ENCODE measurements at regions not wholly inside any gene's neighbourhood (a gene's known extent, or its start where the extent isn't known, plus 50 kb on each side); places are given as distances from the start of the nearest gene placed in this dataset.

DNA sequence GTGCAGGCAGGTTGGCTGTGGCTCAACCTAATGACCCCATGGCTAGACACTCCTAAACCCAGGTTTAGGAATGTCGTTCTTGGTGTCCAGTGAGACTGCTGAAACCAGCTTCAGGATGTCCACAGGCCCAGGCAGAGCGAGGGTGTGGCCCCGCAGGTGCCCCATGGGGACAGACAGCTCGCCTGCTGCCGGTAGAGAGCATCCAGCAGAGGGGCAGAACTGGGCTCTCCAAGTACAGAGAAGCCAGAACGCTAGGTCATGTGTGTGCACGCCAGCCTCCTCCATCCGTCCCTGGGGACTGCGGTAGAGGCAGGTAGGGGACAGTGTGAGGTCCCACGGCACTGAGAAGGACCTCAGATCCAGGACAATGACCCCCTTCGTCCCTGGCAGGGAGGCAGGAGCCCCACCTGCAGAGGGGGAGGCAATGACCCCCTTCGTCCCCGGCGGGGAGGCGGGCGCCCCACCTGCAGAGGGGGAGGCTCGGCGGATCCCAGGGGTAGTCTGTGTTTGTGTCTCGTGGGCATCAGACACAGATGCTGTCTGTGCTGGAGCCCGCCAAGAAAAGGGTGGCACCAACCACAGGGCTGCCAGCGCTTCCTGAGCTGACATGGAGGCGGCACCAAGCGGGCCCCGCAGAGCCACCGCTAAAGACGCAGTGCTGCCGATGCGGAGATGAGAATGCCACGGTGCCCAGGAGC lies 118.4 kb downstream of the FAM53A start:
- Histone ChIP-seq H3K4me1 (ENCODE audit: control insufficient read depth, insufficient read depth, low read length, poor library complexity, severe bottlenecking) (no peaks in the 10 kb centered on the region), H3K9me3 (ENCODE audit: control insufficient read depth, low read length) (no peaks in the 10 kb centered on the region), H3K36me3 (ENCODE audit: control insufficient read depth, insufficient read depth, low read length) (no peaks in the 10 kb centered on the region), H3K27ac (ENCODE audit: low read depth, low read length, severe bottlenecking) (no peak overlapping the region), H3K4me3 (ENCODE audit: extremely low read depth, insufficient read depth, low read length, poor library complexity, severe bottlenecking) (no peak overlapping the region)
- 87 to 91% methylated on average over 20 to 29 of the region's 29 CpGs for WGBS, 2 experiments (ENCODE audit: insufficient coverage in 2 of 2)

- WGBS, 2 experiments (ENCODE audit: insufficient coverage in 2 of 2) = 82 to 86% methylated on average over 8 to 20 of the region's 21 CpGs
- Histone ChIP-seq H3K36me3 (ENCODE audit: control insufficient read depth, insufficient read depth, low read length) (no peaks in the 10 kb centered on the region), H3K9me3 (ENCODE audit: control insufficient read depth, low read length) (no peaks in the 10 kb centered on the region), H3K27ac (ENCODE audit: low read depth, low read length, severe bottlenecking) (no peak overlapping the region), H3K4me3 (ENCODE audit: extremely low read depth, insufficient read depth, low read length, poor library complexity, severe bottlenecking) (no peak overlapping the region), H3K4me1 (ENCODE audit: control insufficient read depth, insufficient read depth, low read length, poor library complexity, severe bottlenecking) (no peaks in the 10 kb centered on the region)
Measured at GRCh38 chr4:1564535-1565375, 119.4 kb downstream of the FAM53A start.

DNA sequence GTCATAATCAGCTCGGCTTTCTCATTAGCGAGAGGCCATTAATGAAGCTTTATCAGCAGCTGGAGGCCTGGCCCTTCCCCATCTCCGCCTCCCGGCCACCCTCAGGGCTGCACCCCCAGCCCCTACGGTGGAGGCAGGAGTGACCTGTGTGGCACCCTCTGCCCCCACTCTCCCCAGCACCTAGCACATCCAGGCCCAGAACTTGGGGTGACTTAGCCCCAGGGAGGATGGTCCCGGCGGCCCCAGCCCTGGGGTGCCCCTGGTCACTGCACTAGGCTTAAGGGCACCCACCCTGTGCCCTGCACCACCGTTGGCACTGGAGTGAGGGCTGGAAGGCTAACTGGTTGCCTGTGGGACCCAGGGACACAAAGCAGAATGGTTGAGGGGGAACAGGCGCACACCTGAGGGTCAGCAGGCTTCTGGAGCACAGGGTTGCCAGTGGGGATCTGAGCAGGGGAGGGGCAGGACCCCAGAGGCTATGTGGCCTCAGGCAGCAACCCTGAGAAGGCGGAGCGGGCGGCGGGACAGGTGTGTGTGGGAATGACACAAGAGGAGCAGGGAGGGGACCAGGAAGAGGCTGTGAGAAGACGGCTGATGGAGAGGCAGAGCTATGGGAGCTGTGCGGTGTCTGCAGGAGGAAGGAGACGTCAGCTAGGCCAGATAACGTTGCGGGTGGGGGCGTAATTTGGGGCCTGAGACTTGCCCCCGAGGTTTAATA lies 120.2 kb downstream of the FAM53A start:
- 85 to 92% methylated on average over 15 to 20 of the region's 20 CpGs for WGBS, 2 experiments (ENCODE audit: insufficient coverage in 2 of 2)
- Histone ChIP-seq H3K4me3 (ENCODE audit: extremely low read depth, insufficient read depth, low read length, poor library complexity, severe bottlenecking) (no peak overlapping the region), H3K36me3 (ENCODE audit: control insufficient read depth, insufficient read depth, low read length) (no peaks in the 10 kb centered on the region), H3K9me3 (ENCODE audit: control insufficient read depth, low read length) (no peaks in the 10 kb centered on the region), H3K4me1 (ENCODE audit: control insufficient read depth, insufficient read depth, low read length, poor library complexity, severe bottlenecking) (no peaks in the 10 kb centered on the region), H3K27ac (ENCODE audit: low read depth, low read length, severe bottlenecking) (no peak overlapping the region)

- WGBS, 2 experiments (ENCODE audit: insufficient coverage in 2 of 2) = 63 to 67% methylated on average over 5 of the region's 9 CpGs
- Histone ChIP-seq H3K36me3 (ENCODE audit: control insufficient read depth, insufficient read depth, low read length) (no peaks in the 10 kb centered on the region), H3K4me1 (ENCODE audit: control insufficient read depth, insufficient read depth, low read length, poor library complexity, severe bottlenecking) (no peaks in the 10 kb centered on the region)
Measured at GRCh38 chr4:1563241-1563640, 120.9 kb downstream of the FAM53A start.

GRCh38 chr4:1562771-1563170 lies 121.3 kb downstream of the FAM53A start:
- H3K4me3 ChIP-seq (ENCODE audit: extremely low read depth, insufficient read depth, low read length, poor library complexity, severe bottlenecking) = no peak overlapping the region
- no peaks in the 10 kb centered on the region for H3K36me3 ChIP-seq (ENCODE audit: control insufficient read depth, insufficient read depth, low read length)
- no peaks in the 10 kb centered on the region for H3K9me3 ChIP-seq (ENCODE audit: control insufficient read depth, low read length)
- H3K4me1 ChIP-seq (ENCODE audit: control insufficient read depth, insufficient read depth, low read length, poor library complexity, severe bottlenecking) = no peaks in the 10 kb centered on the region
- 91 to 94% methylated on average over 12 of the region's 12 CpGs for WGBS, 2 experiments (ENCODE audit: insufficient coverage in 2 of 2)
- H3K27ac ChIP-seq (ENCODE audit: low read depth, low read length, severe bottlenecking) = no peak overlapping the region

More at GRCh38 chr4:1563241-1563640, 120.9 kb downstream of the FAM53A start:
- no peak overlapping the region for H3K4me3 ChIP-seq (ENCODE audit: extremely low read depth, insufficient read depth, low read length, poor library complexity, severe bottlenecking)
- H3K9me3 ChIP-seq (ENCODE audit: control insufficient read depth, low read length) = no peaks in the 10 kb centered on the region
- H3K27ac ChIP-seq (ENCODE audit: low read depth, low read length, severe bottlenecking) = no peak overlapping the region

DNA sequence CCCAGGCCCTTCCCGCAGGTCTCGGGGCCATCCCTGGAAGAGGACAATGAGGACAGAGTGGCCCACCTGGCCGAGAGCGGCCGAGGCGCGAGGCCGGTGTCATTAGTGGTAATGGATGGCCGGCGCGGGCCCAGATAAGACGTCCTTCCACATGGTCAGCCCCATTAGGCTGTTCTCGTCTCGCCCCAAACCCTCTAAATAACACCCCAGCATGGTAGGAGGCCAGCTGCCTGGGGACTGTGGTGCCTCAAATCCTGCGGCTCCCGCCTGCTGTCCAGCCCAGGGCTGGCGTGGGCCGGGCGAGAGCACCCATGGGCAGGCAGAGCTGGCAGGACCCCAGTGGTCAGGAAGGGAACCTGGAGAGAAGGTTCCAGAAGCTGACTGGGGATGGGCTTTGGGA lies 121.7 kb downstream of the FAM53A start:
- Histone ChIP-seq H3K9me3 (ENCODE audit: control insufficient read depth, low read length) (no peaks in the 10 kb centered on the region), H3K36me3 (ENCODE audit: control insufficient read depth, insufficient read depth, low read length) (no peaks in the 10 kb centered on the region), H3K4me1 (ENCODE audit: control insufficient read depth, insufficient read depth, low read length, poor library complexity, severe bottlenecking) (no peaks in the 10 kb centered on the region), H3K4me3 (ENCODE audit: extremely low read depth, insufficient read depth, low read length, poor library complexity, severe bottlenecking) (no peak overlapping the region), H3K27ac (ENCODE audit: low read depth, low read length, severe bottlenecking) (no peak overlapping the region)
- WGBS, 2 experiments (ENCODE audit: insufficient coverage in 2 of 2) = 90 to 96% methylated on average over 19 of the region's 19 CpGs

DNA sequence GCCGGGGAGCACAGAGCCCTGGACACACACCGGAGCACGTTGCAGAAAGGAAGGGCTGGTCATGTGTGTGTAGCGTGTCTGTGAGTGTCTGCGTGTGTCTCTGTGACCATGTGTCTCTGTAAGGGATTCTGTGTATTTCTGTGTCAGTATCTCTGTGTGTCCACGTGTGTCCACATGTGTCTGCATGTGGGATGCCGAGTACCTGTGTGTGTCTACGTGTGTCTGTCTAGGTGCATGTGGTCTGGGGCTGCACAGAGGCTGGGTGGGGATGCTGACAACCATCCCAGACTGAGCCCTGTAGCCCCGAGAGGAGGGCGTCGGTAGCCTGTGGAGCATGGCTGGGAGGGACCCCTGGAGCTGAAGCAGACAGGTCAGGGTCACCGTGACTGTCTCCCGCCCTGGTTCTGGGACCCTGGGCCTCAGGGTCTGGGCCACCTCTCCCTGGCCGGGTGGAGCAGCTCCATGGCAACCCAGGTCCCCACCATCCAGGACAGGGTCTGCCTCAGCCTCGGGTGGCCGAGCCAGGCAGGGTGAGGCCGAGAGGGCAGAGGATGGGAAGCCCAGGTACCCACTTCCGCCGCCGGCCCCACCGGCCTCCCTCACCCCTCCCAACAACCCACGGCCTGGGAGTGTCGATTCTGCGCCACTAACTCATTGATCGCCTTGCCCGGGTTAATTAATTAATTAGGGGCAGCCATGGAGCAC lies 122.7 kb downstream of the FAM53A start:
- Histone ChIP-seq H3K4me1 (ENCODE audit: control insufficient read depth, insufficient read depth, low read length, poor library complexity, severe bottlenecking) (no peaks in the 10 kb centered on the region), H3K4me3 (ENCODE audit: extremely low read depth, insufficient read depth, low read length, poor library complexity, severe bottlenecking) (no peak overlapping the region), H3K9me3 (ENCODE audit: control insufficient read depth, low read length) (no peaks in the 10 kb centered on the region), H3K36me3 (ENCODE audit: control insufficient read depth, insufficient read depth, low read length) (no peaks in the 10 kb centered on the region), H3K27ac (ENCODE audit: low read depth, low read length, severe bottlenecking) (no peak overlapping the region)
- 91 to 95% methylated on average over 19 to 23 of the region's 26 CpGs for WGBS, 2 experiments (ENCODE audit: insufficient coverage in 2 of 2)

DNA sequence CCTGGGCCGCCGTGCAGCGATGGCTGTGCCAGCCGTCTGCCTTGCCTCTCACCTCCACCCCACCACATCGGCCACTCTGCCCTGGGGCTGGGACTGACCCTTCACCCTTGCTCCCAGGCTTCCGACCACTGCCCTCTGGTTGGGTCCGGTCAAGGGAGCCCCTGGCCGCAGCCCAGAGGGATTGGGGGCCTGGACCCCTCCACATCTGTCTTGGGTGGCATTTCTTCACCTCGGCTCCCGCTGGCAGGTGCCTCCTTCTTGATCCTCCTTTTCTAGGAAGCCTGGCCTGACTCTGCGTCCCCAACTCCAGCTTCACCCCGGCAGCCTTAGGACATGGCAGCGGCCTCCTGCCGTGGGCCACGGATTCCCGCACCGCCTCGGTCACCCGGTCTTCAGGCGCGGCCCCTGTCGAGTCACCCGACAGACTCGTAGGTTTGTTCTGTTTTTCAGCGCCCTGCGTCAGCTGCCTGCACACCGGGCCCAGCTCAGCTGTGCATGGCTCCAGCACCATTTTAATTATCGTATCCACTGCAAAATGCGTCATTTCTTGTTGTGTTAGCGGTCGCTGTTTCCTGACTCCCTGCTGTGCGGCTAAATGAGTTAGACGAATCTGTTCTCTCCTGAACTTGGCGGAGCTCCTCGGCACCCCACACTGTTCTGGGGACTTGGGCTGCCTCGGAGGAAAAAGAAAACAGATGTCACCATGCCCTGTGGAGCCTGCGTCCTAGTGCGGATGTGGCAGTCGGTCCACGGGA lies 124.0 kb downstream of the FAM53A start:
- Histone ChIP-seq H3K4me3 (ENCODE audit: extremely low read depth, insufficient read depth, low read length, poor library complexity, severe bottlenecking) (no peak overlapping the region), H3K4me1 (ENCODE audit: control insufficient read depth, insufficient read depth, low read length, poor library complexity, severe bottlenecking) (no peaks in the 10 kb centered on the region), H3K36me3 (ENCODE audit: control insufficient read depth, insufficient read depth, low read length) (no peaks in the 10 kb centered on the region), H3K9me3 (ENCODE audit: control insufficient read depth, low read length) (no peaks in the 10 kb centered on the region), H3K27ac (ENCODE audit: low read depth, low read length, severe bottlenecking) (no peak overlapping the region)
- 89 to 94% methylated on average over 33 to 40 of the region's 40 CpGs for WGBS, 2 experiments (ENCODE audit: insufficient coverage in 2 of 2)

DNA sequence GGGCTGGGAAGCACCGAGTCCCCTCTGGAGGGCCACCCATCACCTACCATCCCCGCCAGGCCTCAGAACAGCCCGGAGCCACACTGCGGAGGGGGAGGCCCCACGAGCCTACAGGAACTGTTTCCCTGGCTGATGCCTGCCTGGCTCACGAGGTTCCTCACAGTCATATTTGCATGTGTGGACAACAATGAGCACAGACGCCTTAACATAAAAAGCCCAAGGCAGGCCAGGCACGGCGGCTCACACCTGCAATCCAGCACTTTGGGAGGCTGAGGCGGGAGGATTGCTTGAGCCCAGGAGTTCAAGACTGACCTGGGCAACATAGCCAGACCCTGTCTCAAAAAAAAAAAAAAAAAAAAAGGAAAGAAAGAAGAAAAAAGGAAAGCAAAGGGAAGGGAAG lies 125.9 kb downstream of the FAM53A start:
- H3K4me3 ChIP-seq (ENCODE audit: extremely low read depth, insufficient read depth, low read length, poor library complexity, severe bottlenecking) = no peak overlapping the region
- no peaks in the 10 kb centered on the region for H3K9me3 ChIP-seq (ENCODE audit: control insufficient read depth, low read length)
- no peaks in the 10 kb centered on the region for H3K4me1 ChIP-seq (ENCODE audit: control insufficient read depth, insufficient read depth, low read length, poor library complexity, severe bottlenecking)
- no peak overlapping the region for H3K27ac ChIP-seq (ENCODE audit: low read depth, low read length, severe bottlenecking)
- WGBS, 2 experiments (ENCODE audit: insufficient coverage in 2 of 2) = 79 to 88% methylated on average over 8 to 10 of the region's 10 CpGs
- H3K36me3 ChIP-seq (ENCODE audit: control insufficient read depth, insufficient read depth, low read length) = no peaks in the 10 kb centered on the region

DNA sequence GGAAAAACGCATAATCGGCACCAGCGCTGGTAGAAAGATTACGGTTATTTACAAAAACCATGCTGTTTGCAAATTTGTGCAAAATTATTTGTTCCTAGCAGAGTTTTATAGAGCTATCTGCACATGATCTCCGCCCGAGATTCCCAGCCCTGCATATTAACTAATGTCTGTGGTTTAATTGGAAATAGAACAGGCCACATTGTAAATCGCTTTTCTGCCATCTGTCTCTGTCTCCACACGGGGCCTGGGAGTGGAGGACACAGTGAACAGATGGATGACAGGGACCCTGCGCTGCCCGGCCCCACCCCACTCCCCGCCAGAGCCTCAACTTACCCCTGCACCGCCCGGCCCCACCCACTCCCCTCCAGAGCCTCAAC lies 126.9 kb downstream of the FAM53A start:
- WGBS, 2 experiments (ENCODE audit: insufficient coverage in 2 of 2) = 88 to 94% methylated on average over 6 to 11 of the region's 13 CpGs
- Histone ChIP-seq H3K9me3 (ENCODE audit: control insufficient read depth, low read length) (no peaks in the 10 kb centered on the region), H3K4me3 (ENCODE audit: extremely low read depth, insufficient read depth, low read length, poor library complexity, severe bottlenecking) (no peak overlapping the region), H3K36me3 (ENCODE audit: control insufficient read depth, insufficient read depth, low read length) (no peaks in the 10 kb centered on the region), H3K27ac (ENCODE audit: low read depth, low read length, severe bottlenecking) (no peak overlapping the region), H3K4me1 (ENCODE audit: control insufficient read depth, insufficient read depth, low read length, poor library complexity, severe bottlenecking) (no peaks in the 10 kb centered on the region)

Data from mesodermal cell (in vitro differentiated cells).